Midbrain (tissue), 1 donor: ENCODE measurements at regions not wholly inside any gene's neighbourhood (a gene's known extent, or its start where the extent isn't known, plus 50 kb on each side); places are given as distances from the start of the nearest gene placed in this dataset.
"Not testable (repeated sequence)": the region's sequence is repeated elsewhere in the genome, so short reads cannot be mapped to it uniquely, and the experiment has no call there.

Source experiments
- DNase-seq: peaks from one replicate; lab custom pipeline; 2025; lab: John Stamatoyannopoulos, UW

DNA sequence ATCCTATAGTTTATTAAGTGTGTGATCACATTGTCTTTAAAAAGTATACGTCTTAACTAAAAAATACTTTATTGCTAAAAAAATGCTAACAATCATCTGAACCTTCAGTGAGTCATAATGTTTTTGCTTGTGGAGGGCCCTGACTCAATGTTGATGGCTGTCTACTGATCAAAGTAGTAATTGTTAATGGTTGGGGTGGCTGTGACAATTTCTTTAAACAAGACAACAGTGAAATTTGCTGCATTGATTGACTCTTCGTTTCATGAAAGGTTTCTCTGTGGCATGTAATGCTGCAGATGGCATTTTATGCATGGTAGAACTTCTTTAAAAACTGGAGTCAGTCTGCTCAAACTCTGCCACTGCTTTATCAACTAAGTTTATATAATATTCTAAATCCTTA lies 101.4 kb upstream of the IL15 start:
- no peak for DNase-seq

DNA sequence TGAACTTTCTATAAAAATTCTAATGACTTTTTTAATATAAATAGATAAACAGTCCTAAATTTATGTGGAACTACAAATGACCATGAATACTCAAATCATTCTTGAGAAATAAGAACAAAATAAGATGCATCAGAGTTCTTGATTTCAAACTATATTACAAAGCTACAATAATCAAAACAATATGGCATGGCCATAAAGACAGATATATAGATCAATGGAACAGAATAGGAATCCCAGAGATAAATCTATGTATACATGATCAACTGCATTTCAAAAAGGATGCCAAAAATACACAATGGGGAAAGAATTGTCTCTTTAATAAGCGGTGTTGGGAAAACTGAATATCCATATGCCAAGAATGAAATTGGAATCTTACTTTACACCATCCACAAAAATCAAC lies 98.4 kb upstream of the IL15 start:
- no peak for DNase-seq

DNA sequence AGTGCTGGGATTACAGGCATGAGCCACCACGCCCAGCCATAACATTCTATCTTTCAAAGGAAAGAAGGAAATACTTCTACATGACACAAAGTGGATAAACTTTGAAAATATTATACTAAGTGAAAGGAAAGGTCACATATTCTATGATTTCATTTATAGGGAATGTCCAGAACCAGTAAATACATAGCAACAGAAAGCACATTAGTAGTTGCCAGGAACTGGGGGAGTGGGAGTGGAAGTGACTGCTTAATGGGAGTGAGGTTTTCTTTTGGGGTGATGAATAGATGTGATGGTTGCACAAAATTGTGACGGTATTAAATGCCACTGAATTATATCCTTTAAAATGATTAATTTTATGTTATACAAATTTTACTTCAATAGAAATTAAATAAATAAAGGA lies 95.7 kb upstream of the IL15 start:
- DNase-seq, result no peak

DNA sequence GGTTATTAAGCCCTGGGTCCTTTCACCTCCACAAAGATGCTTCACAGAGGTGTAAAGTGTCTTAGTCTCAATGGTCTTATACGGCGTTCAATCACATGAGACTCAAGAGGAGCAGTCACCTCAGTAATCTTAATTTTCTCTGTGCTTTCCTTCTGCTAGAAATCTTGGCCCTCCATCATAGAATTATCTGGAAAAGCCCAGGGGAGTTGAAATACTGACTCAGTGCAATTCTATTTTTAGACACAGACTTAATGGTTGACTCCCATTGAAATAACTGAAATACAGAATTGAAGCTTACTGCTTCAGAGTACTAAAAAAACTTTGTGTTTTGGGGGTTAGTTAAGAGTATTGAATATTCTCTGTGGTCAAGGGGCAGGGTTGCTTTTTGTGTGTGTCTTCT lies 94.5 kb upstream of the IL15 start:
- DNase-seq, result no peak

DNA sequence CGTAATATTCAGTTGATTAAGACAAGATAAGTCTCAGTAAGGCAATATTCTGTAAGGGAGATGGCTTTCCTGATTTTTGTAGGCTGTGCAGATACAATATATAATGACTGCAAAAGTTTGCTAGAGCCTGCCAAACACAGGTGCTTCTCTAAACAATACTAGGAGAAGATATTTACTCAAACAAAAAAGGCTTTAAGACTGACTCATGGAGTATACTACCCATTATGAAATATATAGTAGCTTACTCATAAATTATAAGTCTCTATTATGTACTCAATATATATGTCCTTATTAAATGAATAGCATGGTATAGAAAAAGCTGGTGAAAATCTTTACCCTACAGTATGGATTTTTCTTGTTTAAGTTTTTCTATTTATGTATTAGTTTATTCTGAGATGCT lies 93.2 kb upstream of the IL15 start:
- no peak for DNase-seq

DNA sequence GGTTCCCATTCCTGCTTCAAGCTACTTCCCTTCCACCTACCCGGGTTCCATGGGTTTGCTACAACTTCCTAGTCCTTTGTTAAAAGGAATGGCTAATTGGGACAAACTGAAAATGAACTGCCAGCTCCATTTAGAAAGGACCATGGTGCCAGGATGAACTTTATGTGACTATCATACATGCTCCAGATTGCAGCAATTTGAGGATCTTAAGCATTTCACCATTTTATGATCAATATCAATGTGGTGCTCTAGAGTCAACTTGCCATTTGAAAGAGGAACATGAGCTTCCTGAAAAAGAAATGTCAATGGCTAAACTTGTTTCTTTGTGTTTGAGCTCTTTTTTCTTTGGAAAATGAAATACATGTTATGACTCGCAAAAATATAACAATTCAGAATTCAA lies 92.7 kb upstream of the IL15 start:
- DNase-seq, result no peak

DNA sequence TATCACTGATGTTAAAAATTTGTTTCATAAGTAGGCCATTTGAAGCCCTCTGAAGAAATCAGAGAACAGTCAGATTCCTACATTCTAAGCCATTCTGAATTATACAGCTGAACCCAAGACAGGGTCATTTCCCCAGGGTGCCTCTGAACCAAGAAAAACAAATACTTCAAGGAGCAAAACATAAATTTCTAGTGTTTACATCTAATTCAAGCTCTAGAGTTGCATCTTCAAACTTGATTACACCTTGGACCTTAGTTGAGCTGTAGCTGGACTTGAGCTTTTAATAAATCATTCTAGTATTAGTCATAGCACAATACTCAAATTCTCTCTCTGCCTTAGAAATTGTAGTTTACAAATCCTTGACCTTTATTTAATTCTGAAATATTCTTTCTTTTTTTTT lies 87.6 kb upstream of the IL15 start:
- DNase-seq, result no peak

DNA sequence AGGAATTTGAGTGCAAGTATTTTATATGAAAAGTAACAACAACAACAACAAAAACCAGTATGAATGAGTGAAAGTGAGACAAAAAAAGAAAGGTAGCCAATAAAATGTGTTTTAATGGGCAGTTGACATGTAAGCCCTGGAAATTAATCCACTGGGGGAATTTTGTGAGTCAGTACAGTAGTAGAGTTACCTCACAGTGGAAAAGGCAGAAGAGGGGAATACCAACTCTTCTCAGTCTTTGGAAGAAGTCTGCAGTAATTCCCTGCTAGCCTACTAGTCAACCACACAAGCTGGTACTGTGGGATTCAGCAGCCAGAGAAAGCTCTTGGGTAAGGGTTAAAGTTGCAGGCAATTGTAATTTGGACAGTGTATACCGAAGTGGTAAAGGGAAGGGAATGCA lies 76.3 kb upstream of the IL15 start:
- DNase-seq, result no peak

DNA sequence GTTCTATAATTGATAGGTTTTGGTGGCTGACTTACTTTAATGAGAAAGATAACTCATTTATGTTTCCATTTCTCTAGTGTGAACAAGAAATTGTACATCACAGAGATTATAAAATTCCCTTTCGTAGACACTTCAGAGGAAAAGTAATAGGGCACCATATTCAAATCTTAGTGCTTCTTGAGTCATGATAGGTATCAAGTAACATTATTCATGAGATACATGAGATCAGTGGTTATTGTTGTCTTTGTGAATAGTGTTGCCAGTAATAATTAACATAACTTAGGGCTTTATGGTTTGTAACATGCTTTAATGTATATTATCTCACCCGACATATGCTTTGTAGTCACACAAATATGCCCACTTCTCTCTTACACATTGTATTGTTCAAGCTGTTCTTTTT lies 73.7 kb upstream of the IL15 start:
- DNase-seq, result no peak

DNA sequence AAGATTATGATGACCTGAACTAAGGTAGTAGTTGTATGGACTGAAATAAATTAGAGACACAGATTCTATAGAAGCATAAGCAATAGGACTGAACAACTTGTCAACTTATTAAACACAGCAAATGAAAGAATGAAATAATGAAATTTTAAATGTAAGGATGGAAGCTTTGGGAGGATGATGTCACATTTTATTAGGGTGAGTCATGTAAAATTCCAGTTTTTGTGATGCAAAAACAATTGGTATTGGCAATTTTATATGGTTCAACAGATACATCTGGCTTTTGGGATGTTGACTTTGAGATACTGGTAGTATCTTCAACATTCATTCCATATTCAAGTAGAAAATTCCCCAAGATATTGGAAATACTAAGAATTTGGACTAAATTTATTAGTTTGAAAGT lies 72.7 kb upstream of the IL15 start:
- no peak for DNase-seq

DNA sequence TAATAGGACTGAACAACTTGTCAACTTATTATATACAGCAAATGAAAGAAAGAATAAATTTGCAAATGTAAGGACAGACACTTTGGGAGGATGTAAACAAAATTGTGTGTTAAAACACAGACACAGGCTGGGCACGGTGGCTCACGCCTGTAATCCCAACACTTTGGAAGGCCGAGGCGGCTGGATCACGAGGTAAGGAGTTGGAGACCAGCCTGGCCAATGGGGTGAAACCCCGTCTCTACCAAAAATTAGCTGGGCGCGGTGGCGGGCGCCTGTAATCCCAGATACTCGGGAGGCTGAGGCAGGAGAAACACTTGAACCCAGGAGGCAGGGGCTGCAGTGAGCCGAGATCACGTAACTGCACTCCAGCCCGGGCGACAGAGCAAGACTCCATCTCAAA lies 71.4 kb upstream of the IL15 start:
- DNase-seq, result not testable (repeated sequence)

DNA sequence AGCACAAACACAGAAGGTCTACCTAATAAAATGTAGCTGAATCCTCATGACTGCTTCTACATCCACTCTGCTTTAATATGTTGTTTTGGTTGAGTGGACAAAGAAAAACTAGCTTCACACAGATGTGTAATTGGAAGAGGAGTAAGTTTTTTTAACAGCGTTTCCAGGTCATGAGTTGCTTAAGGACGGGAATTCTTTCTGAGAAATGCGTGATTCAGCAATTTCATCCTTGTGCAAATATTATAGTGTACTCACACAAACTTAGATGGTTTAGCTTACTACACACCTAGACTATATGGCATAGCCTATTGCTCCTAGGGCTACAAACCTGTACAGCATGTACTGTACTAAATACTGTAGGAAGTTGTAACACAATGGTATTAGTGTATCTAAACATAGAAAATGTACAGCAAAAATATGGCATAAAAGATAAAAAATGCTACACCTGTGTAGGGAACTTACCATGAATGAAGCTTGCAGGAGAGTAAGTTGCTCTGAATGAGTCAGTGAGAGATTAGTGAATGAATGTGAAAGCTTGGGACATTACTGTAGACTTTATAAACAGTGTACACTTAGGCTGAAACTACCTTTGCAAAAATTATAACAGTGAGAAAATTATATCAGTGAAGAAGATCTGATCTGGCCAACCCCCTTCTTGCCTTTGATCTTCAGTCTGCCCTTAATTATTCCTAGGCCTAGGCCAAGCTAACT lies 70.8 kb upstream of the IL15 start:
- DNase-seq, result no peak

DNA sequence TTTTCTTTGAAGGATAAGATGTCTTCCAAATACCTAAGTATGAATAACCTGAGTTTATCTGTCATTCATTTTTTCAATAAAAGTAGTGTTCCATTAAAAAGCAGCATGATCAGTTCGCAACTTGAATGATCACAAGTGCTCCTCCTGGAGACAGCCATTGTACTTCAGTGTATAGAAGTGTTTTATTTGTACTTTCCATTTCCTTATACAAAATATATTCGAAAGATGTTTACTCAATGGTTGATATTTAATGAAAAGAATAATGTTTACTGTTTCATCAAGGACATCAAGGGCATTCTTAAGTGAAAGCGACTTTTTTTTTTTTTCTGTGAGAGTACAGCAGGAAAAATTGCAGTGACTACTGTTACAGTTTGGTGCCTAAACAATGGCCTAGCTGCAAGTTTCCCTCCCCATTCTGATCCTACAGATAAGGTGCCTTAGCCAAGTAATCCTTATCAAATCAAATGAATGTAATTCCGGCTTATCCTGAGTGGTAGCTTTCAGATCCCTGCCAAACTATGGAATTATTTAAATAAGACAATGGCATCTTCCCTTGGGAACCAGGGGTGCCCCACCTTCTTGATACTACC lies 69.0 kb upstream of the IL15 start:
- DNase-seq, result no peak

DNA sequence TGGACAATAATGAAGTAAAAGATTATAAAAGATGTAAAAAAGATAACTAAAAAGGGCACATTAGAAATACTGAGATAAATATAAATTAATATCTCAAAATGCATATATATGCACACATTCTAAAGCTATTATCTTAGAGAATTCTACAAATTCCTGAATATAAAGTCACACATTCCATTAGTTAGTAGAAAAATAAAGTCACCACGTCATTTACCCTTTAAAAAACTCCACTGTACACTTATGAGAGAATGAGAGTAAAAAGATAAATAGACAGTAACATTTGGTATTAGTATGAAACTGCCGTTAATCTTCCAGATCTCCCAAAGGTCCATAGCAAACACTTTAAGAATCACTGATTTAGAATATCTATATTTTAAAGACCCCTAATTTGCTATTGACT lies 67.2 kb upstream of the IL15 start:
- no peak for DNase-seq

DNA sequence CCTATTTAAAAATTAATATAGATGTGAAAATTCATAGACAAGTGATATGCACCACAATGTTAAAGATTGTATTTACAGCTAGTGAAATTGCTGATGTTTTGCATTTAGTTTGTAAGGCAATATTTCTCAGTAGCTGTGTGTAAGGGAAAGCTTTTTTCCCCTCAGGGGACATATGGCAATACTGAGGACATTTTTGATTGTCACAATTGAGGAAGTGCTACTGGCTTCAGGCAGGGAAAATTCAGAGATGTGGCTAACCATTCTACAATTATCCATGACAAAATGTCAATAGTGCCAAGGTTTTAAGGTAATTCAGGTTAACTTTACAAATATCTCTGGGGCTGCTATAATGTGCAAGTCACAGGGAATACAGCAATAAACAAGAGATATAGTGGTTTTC lies 66.1 kb upstream of the IL15 start:
- DNase-seq, result no peak

DNA sequence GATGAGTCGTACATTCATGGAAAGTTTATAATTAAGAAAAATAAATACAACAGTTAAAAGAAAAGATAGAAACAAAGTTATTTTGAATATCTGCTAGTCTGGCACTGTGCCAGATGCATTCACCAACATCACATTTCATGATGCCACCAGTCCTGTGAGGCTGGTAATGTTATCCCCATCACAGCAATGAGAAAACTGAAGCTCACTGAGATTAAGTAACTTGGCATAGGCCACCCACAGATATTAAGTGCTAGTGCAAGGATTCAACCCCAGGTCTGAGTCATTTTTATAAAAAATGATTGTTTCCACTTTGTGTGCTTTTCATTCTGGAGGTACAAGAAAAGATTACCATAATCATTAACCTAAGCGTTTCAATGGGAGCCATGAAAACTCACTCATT lies 65.0 kb upstream of the IL15 start:
- DNase-seq, result no peak

DNA sequence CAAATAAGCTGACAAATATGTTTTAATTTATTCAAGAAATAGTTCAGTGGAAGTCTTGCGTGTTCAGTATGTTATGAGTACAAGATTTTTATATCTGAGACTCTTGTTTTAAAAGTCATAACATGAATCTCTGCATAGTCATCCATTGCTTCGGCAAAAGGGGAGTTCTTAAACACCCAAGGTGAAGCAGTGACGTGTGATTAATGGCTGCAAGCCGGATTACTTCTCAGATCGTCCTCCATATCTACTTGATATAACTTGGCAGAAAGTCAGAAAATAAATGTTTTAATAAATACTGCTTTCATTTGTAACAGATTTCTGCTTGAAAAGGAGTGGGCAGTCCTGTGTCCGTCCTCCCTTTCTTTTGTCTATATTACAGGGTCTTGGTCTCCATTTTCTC lies 64.6 kb upstream of the IL15 start:
- no peak for DNase-seq

DNA sequence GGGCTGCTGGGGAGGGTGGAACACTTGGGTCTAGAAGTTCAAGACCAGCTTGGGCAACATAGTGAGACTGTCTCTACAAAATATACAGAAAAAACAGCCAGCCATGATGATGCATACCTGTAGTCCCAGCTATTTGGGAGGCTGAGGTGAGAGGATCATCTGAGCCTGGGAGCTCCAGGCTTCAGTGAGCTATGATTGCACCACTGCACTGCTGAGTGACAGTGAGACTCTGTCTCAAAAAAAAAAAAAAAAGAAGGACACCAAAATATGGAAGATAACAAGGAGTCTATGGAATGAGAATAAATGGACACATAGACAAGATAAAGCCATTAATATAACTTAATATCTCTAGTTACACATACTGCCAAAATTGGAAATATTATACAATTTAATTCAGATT lies 62.7 kb upstream of the IL15 start:
- no peak for DNase-seq

DNA sequence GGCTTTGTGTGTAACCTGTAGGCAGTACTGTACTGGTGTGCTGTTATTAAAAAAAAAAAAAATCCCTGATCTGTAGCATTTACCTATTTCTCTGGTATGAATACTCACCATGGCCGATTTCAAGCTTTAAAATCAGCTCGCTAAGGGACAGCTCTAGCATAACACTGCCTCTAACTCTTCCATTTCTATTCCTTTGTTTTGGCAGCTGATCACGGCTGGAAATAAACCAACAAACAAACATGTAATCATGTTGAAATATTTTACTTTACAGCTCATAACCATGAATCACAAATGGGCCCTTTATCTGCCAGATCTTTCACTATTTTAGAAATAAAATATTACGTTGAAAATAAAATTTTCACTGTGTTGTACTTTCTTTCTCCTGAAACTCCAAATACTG lies 60.5 kb upstream of the IL15 start:
- DNase-seq, result no peak

DNA sequence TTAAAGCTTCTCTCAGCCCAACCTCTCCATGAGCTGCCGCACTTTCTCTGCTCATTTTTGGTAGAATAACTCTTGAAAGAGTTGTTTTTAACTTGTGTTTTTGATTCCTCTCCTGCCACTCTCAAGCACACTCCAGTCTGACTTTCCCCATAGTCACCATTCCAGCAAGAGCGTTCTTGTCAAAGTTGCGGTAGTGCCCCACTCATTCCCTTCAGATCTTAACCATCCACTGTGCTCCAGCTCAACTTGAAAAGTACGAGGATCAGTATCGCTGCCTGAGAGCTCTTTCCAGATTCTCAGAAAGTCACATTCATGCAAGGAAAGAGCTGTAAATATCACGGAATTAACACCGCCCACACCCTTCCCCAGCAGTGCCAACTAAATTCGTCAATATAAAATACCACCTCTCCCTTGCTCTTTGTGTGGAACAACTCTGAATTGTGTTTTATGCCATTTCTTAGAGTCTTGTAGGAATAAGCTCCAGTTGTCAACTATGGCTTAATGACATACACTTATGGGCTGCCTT lies 59.7 kb upstream of the IL15 start:
- no peak for DNase-seq

DNA sequence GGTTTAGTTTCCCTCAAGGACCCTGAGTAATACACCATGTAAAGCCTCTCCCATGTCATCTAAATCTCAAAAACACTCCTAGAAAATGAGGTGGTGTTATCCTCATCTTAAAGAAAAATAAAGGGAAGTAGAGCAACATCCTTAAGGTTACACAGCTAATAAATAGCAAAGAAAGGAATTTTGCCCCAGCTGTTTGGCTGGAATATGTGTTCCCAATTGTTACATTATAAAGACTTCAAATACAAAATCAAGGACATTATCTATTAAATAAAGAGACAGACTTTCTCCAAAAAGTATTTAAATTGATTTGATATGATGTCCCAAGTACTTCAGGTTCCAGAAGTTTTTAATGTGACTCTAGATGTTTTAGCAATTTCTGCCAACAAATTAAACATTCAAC lies 57.9 kb upstream of the IL15 start:
- DNase-seq, result no peak

DNA sequence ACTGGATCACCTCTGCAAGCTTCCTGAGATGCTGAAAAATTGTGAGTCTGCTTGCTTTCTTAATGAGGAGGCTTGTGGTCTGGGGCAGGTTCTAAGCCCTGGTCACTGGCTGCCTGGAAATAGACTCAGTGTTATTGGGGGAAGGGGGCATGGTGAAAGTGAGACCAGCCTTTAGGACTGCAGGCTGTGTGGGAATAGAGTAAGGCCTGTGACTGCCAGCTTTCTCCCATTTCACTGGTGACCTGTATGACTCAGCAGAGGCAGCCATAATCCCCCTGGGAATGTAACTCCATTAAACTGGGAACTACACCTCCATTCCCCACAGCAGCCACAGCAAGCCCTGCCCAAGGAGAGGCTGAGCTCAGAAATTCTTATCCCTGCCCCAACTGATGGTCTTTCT lies 55.9 kb upstream of the IL15 start:
- no peak for DNase-seq
